GM10266 (cell line): ENCODE measurements at regions not wholly inside any gene's neighbourhood (a gene's known extent, or its start where the extent isn't known, plus 50 kb on each side); places are given as distances from the start of the nearest gene placed in this dataset.

Experiments
- DNase-seq: peaks from one replicate; pipeline ENCODE4 v3.0.0; 2012; ENCODE audit errors: extremely low spot score
- TF ChIP-seq, protein P1 (sequence below): IDR thresholded peaks from 2 replicates; pipeline ENCODE4 v1.5.1; 2012; ENCODE audit warnings: mild to moderate bottlenecking, low read depth; ENCODE audit not compliant: control insufficient read depth, insufficient read depth; ENCODE audit errors: missing control alignments

DNA sequence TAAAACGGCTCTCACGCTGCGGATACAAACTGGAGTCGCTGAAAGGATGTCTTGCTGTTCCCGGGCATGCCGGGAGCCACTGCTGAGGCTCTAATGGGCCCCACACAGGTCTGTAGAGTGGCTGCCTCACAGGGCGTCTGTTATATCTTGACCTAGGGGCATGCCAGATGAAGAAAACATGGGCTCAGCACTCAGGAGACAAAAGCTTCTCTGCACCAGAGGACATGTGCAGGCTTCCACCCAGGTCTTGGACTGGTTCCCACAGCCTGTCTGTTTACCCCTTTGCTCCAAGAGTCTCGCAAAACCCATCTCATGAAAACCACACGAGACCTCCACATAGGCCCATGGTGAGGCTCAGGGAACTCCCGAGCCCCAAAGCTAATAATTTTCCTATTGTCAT, 134.2 kb downstream of the RPS29 start:
- TF ChIP-seq, protein P1, sequence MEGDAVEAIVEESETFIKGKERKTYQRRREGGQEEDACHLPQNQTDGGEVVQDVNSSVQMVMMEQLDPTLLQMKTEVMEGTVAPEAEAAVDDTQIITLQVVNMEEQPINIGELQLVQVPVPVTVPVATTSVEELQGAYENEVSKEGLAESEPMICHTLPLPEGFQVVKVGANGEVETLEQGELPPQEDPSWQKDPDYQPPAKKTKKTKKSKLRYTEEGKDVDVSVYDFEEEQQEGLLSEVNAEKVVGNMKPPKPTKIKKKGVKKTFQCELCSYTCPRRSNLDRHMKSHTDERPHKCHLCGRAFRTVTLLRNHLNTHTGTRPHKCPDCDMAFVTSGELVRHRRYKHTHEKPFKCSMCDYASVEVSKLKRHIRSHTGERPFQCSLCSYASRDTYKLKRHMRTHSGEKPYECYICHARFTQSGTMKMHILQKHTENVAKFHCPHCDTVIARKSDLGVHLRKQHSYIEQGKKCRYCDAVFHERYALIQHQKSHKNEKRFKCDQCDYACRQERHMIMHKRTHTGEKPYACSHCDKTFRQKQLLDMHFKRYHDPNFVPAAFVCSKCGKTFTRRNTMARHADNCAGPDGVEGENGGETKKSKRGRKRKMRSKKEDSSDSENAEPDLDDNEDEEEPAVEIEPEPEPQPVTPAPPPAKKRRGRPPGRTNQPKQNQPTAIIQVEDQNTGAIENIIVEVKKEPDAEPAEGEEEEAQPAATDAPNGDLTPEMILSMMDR, result no peak
- no peak for DNase-seq

DNA sequence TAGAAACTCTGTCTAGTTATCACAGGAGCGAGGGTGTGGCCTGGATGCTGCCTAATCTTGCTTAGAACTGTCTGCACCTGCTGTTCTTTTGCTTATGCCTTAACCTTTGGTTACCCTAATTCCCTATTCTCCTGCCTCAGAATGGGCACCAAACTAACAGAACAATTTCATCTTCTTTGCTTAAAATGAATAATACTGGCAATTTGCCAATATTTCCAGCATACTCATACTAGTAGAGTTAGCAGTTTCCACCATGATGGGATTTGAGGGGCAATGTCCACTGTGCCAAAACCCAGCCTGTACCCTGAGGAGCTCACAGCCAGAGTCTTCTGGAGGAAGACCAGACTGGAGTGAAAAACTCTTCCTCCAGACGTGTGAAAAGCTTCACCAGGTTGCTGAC, 136.4 kb downstream of the RPS29 start:
- TF ChIP-seq, protein P1, result no peak
- DNase-seq, result no peak

DNA sequence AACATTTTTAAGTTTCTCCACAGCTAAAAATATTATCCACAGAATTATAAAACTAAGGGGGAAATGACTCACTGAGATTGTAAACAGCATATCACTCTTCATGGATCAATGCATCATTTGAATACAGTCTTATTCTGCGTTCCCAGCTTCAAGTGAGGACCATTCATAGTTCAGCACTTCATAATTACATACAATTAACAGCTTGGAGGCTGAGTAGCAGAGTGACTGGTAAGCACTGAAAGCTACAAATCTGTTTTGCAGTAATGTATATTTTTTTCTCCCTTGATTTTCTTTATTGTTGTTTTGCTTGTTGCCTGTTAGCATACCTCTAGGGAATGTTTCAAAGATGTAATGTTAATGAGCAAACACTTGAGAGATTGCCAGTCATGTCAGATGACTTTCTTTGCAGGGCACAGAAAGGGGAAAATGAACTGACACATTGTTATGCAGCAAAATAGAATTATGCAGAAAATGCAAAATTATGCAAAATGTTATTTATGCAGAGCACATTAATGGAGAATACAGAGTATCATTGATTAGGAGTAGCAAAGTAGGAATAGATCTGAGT, 138.6 kb downstream of the RPS29 start:
- TF ChIP-seq, protein P1, result no peak

DNA sequence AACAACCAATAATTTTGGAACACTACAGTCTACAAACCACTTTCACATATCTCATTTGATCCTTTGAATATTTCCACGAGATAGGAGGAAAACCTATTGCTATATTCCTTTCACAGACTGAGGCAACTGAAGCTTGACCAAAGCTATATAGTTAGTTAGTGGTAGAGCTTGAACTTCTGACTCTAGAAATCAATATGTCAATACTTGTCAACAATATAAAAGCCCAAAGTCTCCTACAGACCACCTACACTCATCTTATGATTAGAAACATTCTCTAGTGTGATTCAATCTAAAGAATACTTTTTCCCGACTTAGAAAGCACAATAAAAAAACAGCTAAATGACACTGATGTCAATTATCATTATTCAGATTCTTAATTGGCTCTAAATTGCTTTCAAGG, 139.4 kb downstream of the RPS29 start:
- TF ChIP-seq, protein P1, result no peak
- no peak for DNase-seq

More for the DNA sequence above, 138.6 kb downstream of the RPS29 start:
- no peak for DNase-seq

DNA sequence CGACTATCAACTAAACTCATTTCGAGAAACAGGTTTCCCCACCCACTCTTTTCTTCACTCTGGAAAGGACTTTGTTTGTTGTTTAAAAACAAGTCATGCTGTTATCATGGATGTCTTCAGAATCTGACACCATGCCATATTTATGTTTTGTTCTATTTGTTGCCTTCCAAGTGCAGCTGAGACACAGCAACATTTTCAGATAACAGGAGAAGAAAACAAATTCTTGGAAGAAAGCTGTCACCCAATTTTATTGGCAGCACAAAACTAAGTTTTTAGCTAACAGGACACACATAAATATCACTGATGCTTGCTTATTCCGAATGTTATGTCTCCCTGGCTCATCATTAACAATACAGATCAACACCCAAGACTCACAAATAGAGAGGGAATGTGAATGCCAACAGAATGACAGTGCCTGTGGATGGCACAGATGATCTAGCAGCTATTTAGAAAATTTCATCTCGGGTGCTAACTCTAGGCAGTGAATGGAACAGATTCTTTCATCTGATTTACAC, 147.9 kb downstream of the RPS29 start:
- DNase-seq, result no peak
- TF ChIP-seq, protein P1, result no peak

DNA sequence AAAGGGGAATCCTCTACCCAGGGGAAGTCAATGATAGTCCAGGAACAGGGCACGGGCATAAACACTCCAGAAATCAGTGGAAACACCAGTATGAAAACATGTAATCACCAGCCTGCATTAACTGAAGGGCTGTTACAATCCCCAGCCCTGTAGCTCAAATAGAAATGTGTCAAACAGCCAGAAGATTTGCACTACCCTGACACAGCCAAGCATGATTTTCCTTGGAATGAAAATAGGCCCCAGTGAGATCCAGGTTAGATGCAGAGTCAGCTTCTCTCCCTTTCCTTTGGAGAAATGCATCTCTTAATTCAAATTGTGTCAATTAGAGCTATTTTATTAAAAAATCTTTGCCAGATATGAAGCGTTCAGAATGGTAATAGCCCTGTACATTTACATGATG, 158.1 kb downstream of the RPS29 start:
- DNase-seq, result no peak
- TF ChIP-seq, protein P1, result no peak

DNA sequence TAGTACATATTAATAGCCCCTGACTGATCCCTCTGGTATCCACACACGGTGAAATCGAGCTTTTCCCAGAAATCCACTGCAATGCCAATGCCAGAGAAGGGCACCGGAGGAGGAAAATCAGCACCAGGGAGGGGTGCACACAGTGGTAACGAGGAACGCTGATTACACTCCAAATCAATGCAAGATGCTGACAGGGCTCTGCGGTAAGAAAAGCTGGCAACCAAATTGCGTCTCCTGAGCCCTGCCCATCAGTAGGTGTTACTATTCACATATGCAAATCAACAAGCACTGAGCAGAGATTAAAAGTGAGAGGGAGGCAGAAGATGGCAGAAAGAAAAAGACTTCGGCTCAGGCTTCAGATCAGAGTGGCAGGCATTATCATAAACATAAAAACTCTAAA, 159.1 kb downstream of the RPS29 start:
- TF ChIP-seq, protein P1, result no peak
- no peak for DNase-seq
